Liver (tissue), 8 donors: ENCODE measurements at regions not wholly inside any gene's neighbourhood (a gene's known extent, or its start where the extent isn't known, plus 50 kb on each side); places are given as distances from the start of the nearest gene placed in this dataset.

Experiments used
- DNase-seq: peaks from one replicate; pipeline ENCODE4 v3.0.0-alpha.2; 2017; ENCODE audit warnings: low spot score
- H3K27ac ChIP-seq, 2 donors: one replicate each; pipeline ENCODE4 v1.7.0; 2013; ENCODE audit warnings: inconsistent platforms in 2 of 2, low read length in 2 of 2, control low read depth in 1 of 2, low read depth in 1 of 2, mild to moderate bottlenecking in 1 of 2
- H3K27me3 ChIP-seq, 4 donors: one replicate each; pipeline versions ENCODE4 v1.6.1 to v1.7.0; 2013; ENCODE audit warnings: low read length in 3 of 4, inconsistent platforms in 1 of 4, mild to moderate bottlenecking in 1 of 4, moderate library complexity in 1 of 4; ENCODE audit not compliant: control insufficient read depth in 4 of 4, insufficient read depth in 4 of 4
- H3K36me3 ChIP-seq, 4 donors: one replicate each; pipeline versions ENCODE4 v1.6.1 to v1.7.0; 2013; ENCODE audit warnings: low read length in 3 of 4, mild to moderate bottlenecking in 3 of 4, low read depth in 1 of 4, moderate library complexity in 1 of 4; ENCODE audit not compliant: control insufficient read depth in 4 of 4, insufficient read depth in 3 of 4
- H3K4me1 ChIP-seq, 4 donors: one replicate each; pipeline versions ENCODE4 v1.6.1 to v1.7.0; 2013; ENCODE audit warnings: low read length in 3 of 4, mild to moderate bottlenecking in 3 of 4, moderate library complexity in 1 of 4; ENCODE audit not compliant: control insufficient read depth in 4 of 4, insufficient read depth in 4 of 4
- H3K4me3 ChIP-seq, 3 donors: one replicate each; pipeline versions ENCODE4 v1.6.1 to v1.7.0; 2013; ENCODE audit warnings: low read length in 3 of 3, control low read depth in 1 of 3, low read depth in 1 of 3, mild to moderate bottlenecking in 1 of 3
- H3K9ac ChIP-seq, 2 donors: one replicate each; pipeline ENCODE4 v1.7.0; 2013; ENCODE audit warnings: low read length in 2 of 2, mild to moderate bottlenecking in 2 of 2, moderate library complexity in 2 of 2, control low read depth in 1 of 2, low read depth in 1 of 2
- H3K9me3 ChIP-seq, 4 donors: one replicate each; pipeline versions ENCODE4 v1.6.1 to v1.7.0; 2013; ENCODE audit warnings: low read length in 3 of 4; ENCODE audit not compliant: control insufficient read depth in 4 of 4
- ATF3 ChIP-seq: IDR thresholded peaks from 2 replicates; pipeline ENCODE4 v1.6.1; 2016; ENCODE audit warnings: antibody characterized with exemption
- CTCF ChIP-seq: fragments of 150-350 bp; IDR thresholded peaks from 2 replicates; pipeline ENCODE4 v1.5.1; 2017; ENCODE audit warnings: improper control_type of control experiment, low read depth, low read length; ENCODE audit not compliant: missing input control
- EGR1 ChIP-seq, 2 donors: IDR thresholded peaks; 2 replicates each; pipeline ENCODE4 v1.6.1; 2016 to 2018; ENCODE audit warnings: antibody characterized with exemption in 2 of 2, low read depth in 2 of 2
- FOXA1 ChIP-seq: IDR thresholded peaks from 2 replicates; pipeline ENCODE4 v1.6.1; 2016; ENCODE audit warnings: antibody characterized with exemption
- FOXA2 ChIP-seq: IDR thresholded peaks from 2 replicates; pipeline ENCODE4 v1.6.1; 2016; ENCODE audit warnings: antibody characterized with exemption
- GABPA ChIP-seq, 2 donors: IDR thresholded peaks in 1 of 2; conservative IDR thresholded peaks in 1 of 2; 2 replicates each; pipeline ENCODE4 v1.6.1; 2016; ENCODE audit warnings: antibody characterized with exemption in 2 of 2, mild to moderate bottlenecking in 1 of 2, moderate library complexity in 1 of 2
- HNF4G ChIP-seq: IDR thresholded peaks from 2 replicates; pipeline ENCODE4 v1.6.1; 2016; ENCODE audit warnings: antibody characterized with exemption
- JUND ChIP-seq, 2 donors: IDR thresholded peaks; 2 replicates each; pipeline ENCODE4 v1.6.1; 2016; ENCODE audit warnings: antibody characterized with exemption in 2 of 2
- MAX ChIP-seq: IDR thresholded peaks from 2 replicates; pipeline ENCODE4 v1.6.1; 2016; ENCODE audit warnings: antibody characterized with exemption
- NR2F2 ChIP-seq: IDR thresholded peaks from 2 replicates; pipeline ENCODE4 v1.6.1; 2016; ENCODE audit warnings: antibody characterized with exemption
- RAD21 ChIP-seq, 2 donors: IDR thresholded peaks; 2 replicates each; pipeline ENCODE4 v1.6.1; 2016; ENCODE audit warnings: antibody characterized with exemption in 2 of 2, mild to moderate bottlenecking in 2 of 2
- REST ChIP-seq: IDR thresholded peaks from 2 replicates; pipeline ENCODE4 v1.6.1; 2016; ENCODE audit warnings: antibody characterized with exemption, mild to moderate bottlenecking
- RXRA ChIP-seq, 2 donors: IDR thresholded peaks; 2 replicates each; pipeline ENCODE4 v1.6.1; 2017 to 2018; ENCODE audit warnings: antibody characterized with exemption in 2 of 2, mild to moderate bottlenecking in 1 of 2
- TAF1 ChIP-seq: conservative IDR thresholded peaks from 2 replicates; pipeline ENCODE4 v1.6.1; 2016; ENCODE audit warnings: antibody characterized with exemption, mild to moderate bottlenecking
- YY1 ChIP-seq: IDR thresholded peaks from 2 replicates; pipeline ENCODE4 v1.6.1; 2016; ENCODE audit warnings: antibody characterized with exemption, mild to moderate bottlenecking
- WGBS: extraction: QIAGEN DNeasy Blood & Tissue Kit; methylation state at CpG from one replicate; pipeline ENCODE4 v1.1.7; 2013; 5-methylcytosine and 5-hydroxymethylcytosine counted together
- donor health status: healthy.
- donor health status: healthy.
- donor health status: healthy.
- donor health status: healthy.
- donor health status: healthy.

- WGBS = 33% methylated on average over 4 of the region's 4 CpGs
- TF ChIP-seq REST (no peak), FOXA1 (no peak), ATF3 (no peak), YY1 (no peak), RAD21 (IDR thresholded peaks at IDR 0.05) (no peak), TAF1 (no peak), EGR1 (IDR thresholded peaks at IDR 0.05; ENCODE audit: low read depth in 2 of 2) (no peak), MAX (no peak), RXRA (IDR thresholded peaks at IDR 0.05) (no peak), NR2F2 (no peak), HNF4G (no peak), CTCF (no peak)
- Histone ChIP-seq H3K4me3 (no peak overlapping the region), H3K9me3 (no peaks in the 10 kb centered on the region), H3K9ac (no peak overlapping the region), H3K36me3 (no peaks in the 10 kb centered on the region), H3K27me3 (no peaks in the 10 kb centered on the region), H3K4me1 (peaks cover 0 to 2% (median 0%) of the 10 kb centered on the region in 4 donors), H3K27ac (no peak overlapping the region)
- DNase-seq = no peak
Observed at GRCh38 chr2:14543284-14543683, 89.2 kb upstream of the LRATD1 start.

GRCh38 chr2:14544247-14544646 lies 88.3 kb upstream of the LRATD1 start:
- Histone ChIP-seq H3K36me3 (no peaks in the 10 kb centered on the region), H3K4me3 (no peak overlapping the region), H3K9ac (no peak overlapping the region), H3K9me3 (no peaks in the 10 kb centered on the region), H3K27me3 (no peaks in the 10 kb centered on the region), H3K4me1 (peaks cover 0 to 2% (median 0%) of the 10 kb centered on the region in 4 donors), H3K27ac (no peak overlapping the region)
- no peak for DNase-seq
- TF ChIP-seq FOXA2 (no peak), TAF1 (no peak), GABPA (IDR thresholded peaks at IDR 0.05 in 1 of 2, conservative IDR thresholded peaks at IDR 0.05 in 1 of 2) (no peak), JUND (IDR thresholded peaks at IDR 0.05) (no peak)
- 43% methylated on average over 4 of the region's 4 CpGs for WGBS
